Testis (tissue), 2 donors: ENCODE measurements at regions not wholly inside any gene's neighbourhood (a gene's known extent, or its start where the extent isn't known, plus 50 kb on each side); places are given as distances from the start of the nearest gene placed in this dataset.

Experiments used
- DNase-seq: peaks from one replicate; pipeline ENCODE4 v3.0.0-alpha.2; 2019
- H3K27ac ChIP-seq, 2 donors: fragments of 200-600 bp; sonication (generic); one replicate each; pipeline ENCODE4 v1.5.1; 2019
- H3K27me3 ChIP-seq: fragments of 200-600 bp; sonication (generic); one replicate; pipeline ENCODE4 v1.5.1; 2019
- H3K36me3 ChIP-seq: fragments of 200-600 bp; sonication (generic); one replicate; pipeline ENCODE4 v1.5.1; 2017; ENCODE audit warnings: low read depth; ENCODE audit errors: missing control alignments
- H3K4me1 ChIP-seq: fragments of 200-600 bp; sonication (generic); one replicate; pipeline ENCODE4 v1.5.1; 2019
- H3K4me3 ChIP-seq, 2 donors: fragments of 200-600 bp; sonication (generic); one replicate each; pipeline ENCODE4 v1.5.1; 2017 to 2019
- H3K9me3 ChIP-seq: fragments of 200-600 bp; sonication (generic); one replicate; pipeline ENCODE4 v1.5.1; 2017
- CTCF ChIP-seq, 3 experiments: fragments of 450-650 bp in 2 of 3; fragments of 200-600 bp in 1 of 3; sonication (generic) in 1 of 3; IDR thresholded peaks; one replicate each; pipeline ENCODE4 v1.5.1; 2016 to 2019; ENCODE audit warnings: antibody characterized with exemption in 3 of 3, mild to moderate bottlenecking in 2 of 3, moderate library complexity in 1 of 3
- POLR2A ChIP-seq: fragments of 450-650 bp; IDR thresholded peaks from one replicate; pipeline ENCODE4 v1.6.1; 2017; ENCODE audit warnings: antibody characterized with exemption, mild to moderate bottlenecking, moderate library complexity
- WGBS, 2 donors: methylation state at CpG; one replicate each; pipeline ENCODE4 v1.1.5; 2018; 5-methylcytosine and 5-hydroxymethylcytosine counted together
- intact Hi-C: fragments of 100-400 bp; cut with DNase I; formaldehyde crosslinking; loops from one replicate; pipeline ENCODE4 v1.15.1; 2023; ENCODE audit warnings: low total_unique reads

GRCh38 chr5:2996248-2996647, 244.8 kb upstream of the IRX2 start:
- Histone ChIP-seq H3K27ac (no peak overlapping the region), H3K27me3 (no peaks in the 10 kb centered on the region), H3K36me3 (no peaks in the 10 kb centered on the region), H3K9me3 (no peaks in the 10 kb centered on the region), H3K4me3 (no peak overlapping the region), H3K4me1 (no peaks in the 10 kb centered on the region)
- intact Hi-C loops = no loop called here
- TF ChIP-seq POLR2A (no peak), CTCF (IDR thresholded peaks at IDR 0.05) (no peak)
- no peak for DNase-seq
- 83 to 89% methylated on average over 3 to 12 of the region's 12 CpGs for WGBS, 2 donors

- TF ChIP-seq POLR2A (no peak), CTCF (IDR thresholded peaks at IDR 0.05) (no peak)
- H3K36me3 ChIP-seq = no peaks in the 10 kb centered on the region
- WGBS, 2 donors = 82 to 90% methylated on average over 9 of the region's 9 CpGs
Observed at GRCh38 chr5:2995667-2996066, 244.2 kb upstream of the IRX2 start.

GRCh38 chr5:2995035-2995434, 243.6 kb upstream of the IRX2 start:
- Histone ChIP-seq H3K36me3 (no peaks in the 10 kb centered on the region), H3K4me3 (no peak overlapping the region), H3K4me1 (no peaks in the 10 kb centered on the region), H3K9me3 (no peaks in the 10 kb centered on the region), H3K27ac (no peak overlapping the region), H3K27me3 (no peaks in the 10 kb centered on the region)
- intact Hi-C loops = no loop called here
- no peak for DNase-seq
- TF ChIP-seq POLR2A (no peak), CTCF (IDR thresholded peaks at IDR 0.05) (no peak)
- WGBS, 2 donors = 92 to 96% methylated on average over 5 of the region's 5 CpGs

More at GRCh38 chr5:2995667-2996066, 244.2 kb upstream of the IRX2 start:
- Histone ChIP-seq H3K27me3 (no peaks in the 10 kb centered on the region), H3K9me3 (no peaks in the 10 kb centered on the region), H3K4me3 (no peak overlapping the region), H3K4me1 (no peaks in the 10 kb centered on the region), H3K27ac (no peak overlapping the region)
- intact Hi-C loops = no loop called here
- DNase-seq = no peak

- H3K4me3 ChIP-seq = no peak overlapping the region
- no peaks in the 10 kb centered on the region for H3K9me3 ChIP-seq
- intact Hi-C loops = no loop called here
- no peaks in the 10 kb centered on the region for H3K27me3 ChIP-seq
- WGBS, 2 donors = 69 to 76% methylated on average over 5 of the region's 5 CpGs
- no peak for DNase-seq
- no peak overlapping the region for H3K27ac ChIP-seq
- TF ChIP-seq POLR2A = no peak
- TF ChIP-seq CTCF (IDR thresholded peaks at IDR 0.05) = no peak
- no peaks in the 10 kb centered on the region for H3K4me1 ChIP-seq
- no peaks in the 10 kb centered on the region for H3K36me3 ChIP-seq
Observed at GRCh38 chr5:2993771-2994170, 242.3 kb upstream of the IRX2 start.

DNA sequence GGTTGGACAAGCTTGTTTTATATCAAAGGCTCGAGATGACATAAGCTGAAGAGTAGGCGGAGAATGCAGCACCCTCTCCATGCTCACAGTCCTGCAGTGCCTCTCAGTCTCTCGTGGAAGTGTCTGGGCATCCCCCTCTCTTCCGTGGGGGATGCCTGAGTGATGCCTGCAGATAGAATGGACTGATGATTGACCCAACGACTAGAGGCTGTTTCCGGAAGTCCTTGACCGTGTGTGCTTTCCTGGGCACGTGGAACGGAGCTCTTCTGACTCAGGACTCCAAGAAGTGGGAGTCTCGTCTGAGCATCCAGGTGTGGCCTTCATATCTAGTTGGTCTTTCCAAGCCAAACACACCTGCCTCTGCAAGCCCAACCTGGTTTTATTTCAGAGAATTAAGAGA, 241.8 kb upstream of the IRX2 start:
- TF ChIP-seq POLR2A = no peak
- TF ChIP-seq CTCF (IDR thresholded peaks at IDR 0.05) = no peak

More for the DNA sequence above, 241.8 kb upstream of the IRX2 start:
- intact Hi-C loops = no loop called here
- no peaks in the 10 kb centered on the region for H3K27me3 ChIP-seq
- H3K27ac ChIP-seq = no peak overlapping the region
- H3K4me1 ChIP-seq = no peaks in the 10 kb centered on the region
- WGBS, 2 donors = 60 to 70% methylated on average over 6 to 10 of the region's 10 CpGs
- no peak overlapping the region for H3K4me3 ChIP-seq
- H3K36me3 ChIP-seq = no peaks in the 10 kb centered on the region
- no peak for DNase-seq
- H3K9me3 ChIP-seq = no peaks in the 10 kb centered on the region
